ENCODE measurements at regions not wholly inside any gene's neighbourhood (a gene's known extent, or its start where the extent isn't known, plus 50 kb on each side); places are given as distances from the start of the nearest gene placed in this dataset.

- TF ChIP-seq, protein P1, sequence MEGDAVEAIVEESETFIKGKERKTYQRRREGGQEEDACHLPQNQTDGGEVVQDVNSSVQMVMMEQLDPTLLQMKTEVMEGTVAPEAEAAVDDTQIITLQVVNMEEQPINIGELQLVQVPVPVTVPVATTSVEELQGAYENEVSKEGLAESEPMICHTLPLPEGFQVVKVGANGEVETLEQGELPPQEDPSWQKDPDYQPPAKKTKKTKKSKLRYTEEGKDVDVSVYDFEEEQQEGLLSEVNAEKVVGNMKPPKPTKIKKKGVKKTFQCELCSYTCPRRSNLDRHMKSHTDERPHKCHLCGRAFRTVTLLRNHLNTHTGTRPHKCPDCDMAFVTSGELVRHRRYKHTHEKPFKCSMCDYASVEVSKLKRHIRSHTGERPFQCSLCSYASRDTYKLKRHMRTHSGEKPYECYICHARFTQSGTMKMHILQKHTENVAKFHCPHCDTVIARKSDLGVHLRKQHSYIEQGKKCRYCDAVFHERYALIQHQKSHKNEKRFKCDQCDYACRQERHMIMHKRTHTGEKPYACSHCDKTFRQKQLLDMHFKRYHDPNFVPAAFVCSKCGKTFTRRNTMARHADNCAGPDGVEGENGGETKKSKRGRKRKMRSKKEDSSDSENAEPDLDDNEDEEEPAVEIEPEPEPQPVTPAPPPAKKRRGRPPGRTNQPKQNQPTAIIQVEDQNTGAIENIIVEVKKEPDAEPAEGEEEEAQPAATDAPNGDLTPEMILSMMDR (IDR thresholded peaks at IDR 0.05; ENCODE audit: borderline replicate concordance, extremely low read depth, low read length, poor library complexity, severe bottlenecking): no peak
- TF ChIP-seq EZH2 (IDR thresholded peaks at IDR 0.05; ENCODE audit: borderline replicate concordance, low read depth, low read length, severe bottlenecking): no peak
Observed at GRCh38 chr10:42988069-42988468, 88.8 kb upstream of the RET start.

All from DND-41 (cell line).